ENCODE measurements at regions not wholly inside any gene's neighbourhood (a gene's known extent, or its start where the extent isn't known, plus 50 kb on each side); places are given as distances from the start of the nearest gene placed in this dataset.

- Mint-ChIP-seq H3K9me3 (ENCODE audit: insufficient read depth) (no peaks in the 10 kb centered on the region), H3K27me3 (peaks cover 3% of the 10 kb centered on the region), H3K27ac (no peak overlapping the region), H3K4me3 (no peak overlapping the region), H3K4me1 (no peaks in the 10 kb centered on the region)
- H3K4me1 ChIP-seq (ENCODE audit: control insufficient read depth in 2 of 2, insufficient read depth in 2 of 2, low read length in 2 of 2): no peaks in the 10 kb centered on the region
- H3K4me2 ChIP-seq (replicated peaks; ENCODE audit: low read depth, low read length, poor library complexity, severe bottlenecking): no peak overlapping the region
- no peak overlapping the region for H3K9ac ChIP-seq (ENCODE audit: low read length)
- H3K9me3 ChIP-seq (ENCODE audit: control extremely low read depth in 1 of 3, control insufficient read depth in 2 of 3, insufficient read depth in 1 of 3, low read length in 2 of 3): no peaks in the 10 kb centered on the region
- H2AFZ ChIP-seq (ENCODE audit: insufficient read depth, low read depth, low read length, poor library complexity, severe bottlenecking): no peak overlapping the region
- no peak for DNase-seq
- WGBS (ENCODE audit: insufficient coverage): 91% methylated on average over 3 of the region's 3 CpGs
- no peak for TF ChIP-seq CTCF (IDR thresholded peaks at IDR 0.05)
- TF ChIP-seq EZH2 (IDR thresholded peaks at IDR 0.05; ENCODE audit: borderline replicate concordance, insufficient read depth, low read depth, low read length, poor library complexity, severe bottlenecking): no peak
- ChIA-PET POLR2A (no interaction called here), CTCF (no interaction called here)
- no peaks in the 10 kb centered on the region for H4K20me1 ChIP-seq (ENCODE audit: control insufficient read depth, insufficient read depth, low read length, poor library complexity, severe bottlenecking)
- H3K36me3 ChIP-seq (replicated peaks in 1 of 2; ENCODE audit: control extremely low read depth in 1 of 2, control insufficient read depth in 1 of 2, extremely low read depth in 1 of 2, insufficient read depth in 2 of 2, low read length in 1 of 2): no peaks in the 10 kb centered on the region
- no peak overlapping the region for H3K4me3 ChIP-seq (ENCODE audit: control extremely low read depth in 1 of 5, extremely low read depth in 1 of 5, insufficient read depth in 1 of 5, low read depth in 2 of 5, low read length in 4 of 5)
- no peaks in the 10 kb centered on the region for H3K27me3 ChIP-seq (replicated peaks in 1 of 4; ENCODE audit: control extremely low read depth in 1 of 4, control insufficient read depth in 3 of 4, insufficient read depth in 4 of 4, low read length in 3 of 4)
- H3K27ac ChIP-seq (ENCODE audit: low read length in 2 of 2): no peak overlapping the region
- no peak for ATAC-seq (ENCODE audit: low read depth)
- intact Hi-C loops (cut with micrococcal nuclease): no loop called here
- no peaks in the 10 kb centered on the region for H3K79me2 ChIP-seq (ENCODE audit: control insufficient read depth, insufficient read depth, low read length)
These were observed 471.0 kb upstream of the CDH5 start for GRCh38 chr16:65895486-65895885.

- no peak for TF ChIP-seq EZH2 (IDR thresholded peaks at IDR 0.05; ENCODE audit: borderline replicate concordance, insufficient read depth, low read depth, low read length, poor library complexity, severe bottlenecking)
- no peak for TF ChIP-seq CTCF (IDR thresholded peaks at IDR 0.05)
- CTCF ChIA-PET: no interaction called here
These were observed 476.3 kb upstream of the CDH5 start for GRCh38 chr16:65890203-65890602.

More at GRCh38 chr16:65890203-65890602, 476.3 kb upstream of the CDH5 start:
- no peaks in the 10 kb centered on the region for H3K4me1 Mint-ChIP-seq
- no peak overlapping the region for H3K4me3 ChIP-seq (ENCODE audit: control extremely low read depth in 1 of 5, extremely low read depth in 1 of 5, insufficient read depth in 1 of 5, low read depth in 2 of 5, low read length in 4 of 5)
- no peaks in the 10 kb centered on the region for H3K27me3 Mint-ChIP-seq
- POLR2A ChIA-PET: no interaction called here
- H3K27ac ChIP-seq (ENCODE audit: low read length in 2 of 2): no peak overlapping the region
- H3K36me3 ChIP-seq (replicated peaks in 1 of 2; ENCODE audit: control extremely low read depth in 1 of 2, control insufficient read depth in 1 of 2, extremely low read depth in 1 of 2, insufficient read depth in 2 of 2, low read length in 1 of 2): no peaks in the 10 kb centered on the region
- 80% methylated on average over 2 of the region's 4 CpGs for WGBS (ENCODE audit: insufficient coverage)
- H3K9me3 Mint-ChIP-seq (ENCODE audit: insufficient read depth): no peaks in the 10 kb centered on the region
- ATAC-seq (ENCODE audit: low read depth) (no peak), DNase-seq (no peak)
- no peak overlapping the region for H3K9ac ChIP-seq (ENCODE audit: low read length)
- H3K4me2 ChIP-seq (replicated peaks; ENCODE audit: low read depth, low read length, poor library complexity, severe bottlenecking): no peak overlapping the region
- H3K4me3 Mint-ChIP-seq: no peak overlapping the region
- intact Hi-C loops (cut with micrococcal nuclease): no loop called here
- no peaks in the 10 kb centered on the region for H3K79me2 ChIP-seq (ENCODE audit: control insufficient read depth, insufficient read depth, low read length)
- no peaks in the 10 kb centered on the region for H3K4me1 ChIP-seq (ENCODE audit: control insufficient read depth in 2 of 2, insufficient read depth in 2 of 2, low read length in 2 of 2)
- H4K20me1 ChIP-seq (ENCODE audit: control insufficient read depth, insufficient read depth, low read length, poor library complexity, severe bottlenecking): no peaks in the 10 kb centered on the region
- no peak overlapping the region for H3K27ac Mint-ChIP-seq
- H3K9me3 ChIP-seq (ENCODE audit: control extremely low read depth in 1 of 3, control insufficient read depth in 2 of 3, insufficient read depth in 1 of 3, low read length in 2 of 3): no peaks in the 10 kb centered on the region
- H2AFZ ChIP-seq (ENCODE audit: insufficient read depth, low read depth, low read length, poor library complexity, severe bottlenecking): no peak overlapping the region
- no peaks in the 10 kb centered on the region for H3K27me3 ChIP-seq (replicated peaks in 1 of 4; ENCODE audit: control extremely low read depth in 1 of 4, control insufficient read depth in 3 of 4, insufficient read depth in 4 of 4, low read length in 3 of 4)
